Heart left ventricle (tissue), 13 donors: ENCODE measurements at regions not wholly inside any gene's neighbourhood (a gene's known extent, or its start where the extent isn't known, plus 50 kb on each side); places are given as distances from the start of the nearest gene placed in this dataset.

Experiments
- POLR2A ChIP-seq, 2 donors: fragments of 450-650 bp; IDR thresholded peaks; one replicate each; pipeline ENCODE4 v1.6.1; 2017; ENCODE audit warnings: antibody characterized with exemption in 2 of 2, mild to moderate bottlenecking in 2 of 2, moderate library complexity in 2 of 2
- TF ChIP-seq, protein P1 (sequence below), 12 donors: fragments of 200-600 bp; sonication (generic) in 4 of 12; IDR thresholded peaks; one replicate each; pipeline versions ENCODE4 v1.5.0 to v1.8.0; 2018 to 2022; ENCODE audit warnings: antibody characterized with exemption in 12 of 12, mild to moderate bottlenecking in 5 of 12
- donor health status: ischemic (EF 13 %, LVEDD 7.1; RV severe dilation, severe dysfunction).
- donor health status: DM: no; HTN: yes; CAD: no.
- donor health status: DM: no; HTN: no; CAD: no.
- donor health status: ischemic (EF 25% LVEDD 6.9; RV normal size, moderate dysfunction).
- donor health status: ischemic (EF 25% LVEDD 5.7; RV mildly dilated, moderate dysfunction).
- donor health status: ischemic (EF 35%, LVEDD 5.7; RV mildly dilated, moderate dysfunction).
- donor health status: nonischemic (EF 11% LVEDD 7.7; RV severe dilation, severe dysfunction).
- donor health status: DM: yes; HTN: yes; CAD: no.
- donor health status: PGD.
- donor health status: ischemic (EF 29% LVEDD 5.4; RV normal size, mild dysfunction).
- donor health status: nonischemic (EF 23%, LVEDD 6.1; RV moderate dilation, normal function).

DNA sequence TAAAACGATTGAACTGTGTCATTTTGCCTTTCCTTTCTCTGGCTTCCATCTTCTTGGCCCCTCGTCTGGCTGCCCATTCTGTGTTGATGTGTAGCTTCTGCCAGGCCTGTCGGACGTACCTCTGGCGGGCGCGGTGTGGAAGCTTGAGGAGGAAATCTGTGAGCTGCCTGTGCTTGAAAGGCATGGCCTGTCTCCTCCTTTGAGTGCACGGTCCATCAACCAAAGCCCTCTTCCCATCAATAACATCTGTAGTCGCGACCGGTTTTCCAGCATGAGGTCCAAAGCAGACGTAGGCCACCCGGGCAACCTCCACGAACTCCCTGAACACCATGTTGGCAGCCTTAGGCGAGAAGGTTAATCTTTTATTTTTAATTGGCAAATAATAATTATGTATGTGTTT is 202.7 kb downstream of the CRLF2 start:
- TF ChIP-seq, protein P1, sequence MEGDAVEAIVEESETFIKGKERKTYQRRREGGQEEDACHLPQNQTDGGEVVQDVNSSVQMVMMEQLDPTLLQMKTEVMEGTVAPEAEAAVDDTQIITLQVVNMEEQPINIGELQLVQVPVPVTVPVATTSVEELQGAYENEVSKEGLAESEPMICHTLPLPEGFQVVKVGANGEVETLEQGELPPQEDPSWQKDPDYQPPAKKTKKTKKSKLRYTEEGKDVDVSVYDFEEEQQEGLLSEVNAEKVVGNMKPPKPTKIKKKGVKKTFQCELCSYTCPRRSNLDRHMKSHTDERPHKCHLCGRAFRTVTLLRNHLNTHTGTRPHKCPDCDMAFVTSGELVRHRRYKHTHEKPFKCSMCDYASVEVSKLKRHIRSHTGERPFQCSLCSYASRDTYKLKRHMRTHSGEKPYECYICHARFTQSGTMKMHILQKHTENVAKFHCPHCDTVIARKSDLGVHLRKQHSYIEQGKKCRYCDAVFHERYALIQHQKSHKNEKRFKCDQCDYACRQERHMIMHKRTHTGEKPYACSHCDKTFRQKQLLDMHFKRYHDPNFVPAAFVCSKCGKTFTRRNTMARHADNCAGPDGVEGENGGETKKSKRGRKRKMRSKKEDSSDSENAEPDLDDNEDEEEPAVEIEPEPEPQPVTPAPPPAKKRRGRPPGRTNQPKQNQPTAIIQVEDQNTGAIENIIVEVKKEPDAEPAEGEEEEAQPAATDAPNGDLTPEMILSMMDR (IDR thresholded peaks at IDR 0.05): no peak
- TF ChIP-seq POLR2A (IDR thresholded peaks at IDR 0.05): no peak
